Heart right ventricle (tissue), 16 donors: ENCODE measurements at regions not wholly inside any gene's neighbourhood (a gene's known extent, or its start where the extent isn't known, plus 50 kb on each side); places are given as distances from the start of the nearest gene placed in this dataset.

Source experiments
- ATAC-seq, 8 donors: fragments of 200-7000 bp; cut with Tn5 transposase; one replicate each; pipeline ENCODE4 v1.9.1; 2020; ENCODE audit warnings: mild to moderate bottlenecking in 8 of 8, moderate library complexity in 8 of 8, moderate number of reproducible peaks in 1 of 8
- DNase-seq, 2 donors: peaks; one replicate each; pipeline ENCODE4 v3.0.0-alpha.2; 2020
- H3K27ac ChIP-seq, 10 donors: fragments of 200-600 bp; sonication (generic) in 2 of 10; one replicate each; pipeline versions ENCODE4 v1.5.0 to v1.8.0; 2020 to 2022; ENCODE audit warnings: mild to moderate bottlenecking in 3 of 10
- H3K27me3 ChIP-seq, 7 donors: fragments of 200-600 bp; one replicate each; pipeline ENCODE4 v1.8.0; 2021 to 2022; ENCODE audit warnings: mild to moderate bottlenecking in 2 of 7
- H3K36me3 ChIP-seq, 9 donors: fragments of 200-600 bp; sonication (generic) in 1 of 9; one replicate each; pipeline versions ENCODE4 v1.5.0 to v1.8.0; 2020 to 2022; ENCODE audit warnings: mild to moderate bottlenecking in 2 of 9
- H3K4me1 ChIP-seq, 9 donors: fragments of 200-600 bp; sonication (generic) in 1 of 9; one replicate each; pipeline versions ENCODE4 v1.5.0 to v1.8.0; 2020 to 2022; ENCODE audit warnings: mild to moderate bottlenecking in 4 of 9
- H3K4me3 ChIP-seq, 10 donors: fragments of 200-600 bp; sonication (generic) in 2 of 10; one replicate each; pipeline versions ENCODE4 v1.5.0 to v1.8.0; 2020 to 2022; ENCODE audit warnings: mild to moderate bottlenecking in 7 of 10, moderate library complexity in 2 of 10
- H3K9me3 ChIP-seq, 11 donors: fragments of 200-600 bp in 10 of 11; sonication (generic) in 2 of 11; one replicate each; pipeline versions ENCODE4 v1.5.0 to v1.8.0; 2013 to 2022; ENCODE audit warnings: mild to moderate bottlenecking in 2 of 11, control low read depth in 1 of 11, moderate library complexity in 1 of 11
- CTCF ChIP-seq, 9 donors: fragments of 200-600 bp; sonication (generic) in 2 of 9; IDR thresholded peaks; one replicate each; pipeline versions ENCODE4 v1.5.0 to v1.8.0; 2021 to 2022; ENCODE audit warnings: antibody characterized with exemption in 9 of 9, mild to moderate bottlenecking in 5 of 9, moderate library complexity in 1 of 9
- WGBS, 2 donors: extraction: QIAGEN DNeasy Blood & Tissue Kit; methylation state at CpG; one replicate each; pipeline ENCODE4 v1.1.7; 2013; ENCODE audit warnings: inconsistent platforms in 1 of 2; 5-methylcytosine and 5-hydroxymethylcytosine counted together
- intact Hi-C, 10 donors: fragments of 100-400 bp; cut with DNase I; formaldehyde crosslinking; loops; one replicate each; pipeline versions ENCODE4 v1.11.1 to v1.14.2; 2022
- donor health status: Arrhythmogenic right ventricular cardiomyopathy.
- donor health status: ischemic (EF 13 %, LVEDD 7.1; RV severe dilation, severe dysfunction).
- donor health status: healthy with polysubstance abuse.
- donor health status: DM: no; HTN: yes; CAD: no.
- donor health status: DM: no; HTN: no; CAD: no.
- donor health status: ischemic (EF 25% LVEDD 6.9; RV normal size, moderate dysfunction).
- donor health status: ischemic (EF 25% LVEDD 5.7; RV mildly dilated, moderate dysfunction).
- donor health status: healthy.
- donor health status: DM: yes; HTN: yes; CAD: no.
- donor health status: Ischemic cardiomyopathy.
- donor health status: ischemic (EF 35%, LVEDD 5.7; RV mildly dilated, moderate dysfunction).
- donor health status: nonischemic (EF 11% LVEDD 7.7; RV severe dilation, severe dysfunction).
- donor health status: DM: yes; HTN: yes; CAD: no.
- donor health status: PGD.
- donor health status: ischemic (EF 29% LVEDD 5.4; RV normal size, mild dysfunction).
- donor health status: nonischemic (EF 23%, LVEDD 6.1; RV moderate dilation, normal function).

GRCh38 chr7:110204527-110204926, 886.4 kb upstream of the LRRN3 start:
- Histone ChIP-seq H3K4me3 (no peak overlapping the region), H3K27ac (no peak overlapping the region), H3K4me1 (no peaks in the 10 kb centered on the region), H3K27me3 (no peaks in the 10 kb centered on the region), H3K36me3 (no peaks in the 10 kb centered on the region), H3K9me3 (peaks cover 0 to 5% (median 0%) of the 10 kb centered on the region in 11 donors)
- ATAC-seq (no peak), DNase-seq (no peak)
- intact Hi-C loops = no loop called here
- no peak for TF ChIP-seq CTCF (IDR thresholded peaks at IDR 0.05)
- 79 to 87% methylated on average over 4 of the region's 4 CpGs for WGBS, 2 donors

GRCh38 chr7:110205899-110206298, 885.0 kb upstream of the LRRN3 start:
- WGBS, 2 donors = 21 to 25% methylated on average over 1 of the region's 1 CpG
- no peaks in the 10 kb centered on the region for H3K27me3 ChIP-seq
- intact Hi-C loops = no loop called here
- no peak for ATAC-seq
- H3K36me3 ChIP-seq = no peaks in the 10 kb centered on the region
- no peak for TF ChIP-seq CTCF (IDR thresholded peaks at IDR 0.05)
- no peak overlapping the region for H3K4me3 ChIP-seq
- no peaks in the 10 kb centered on the region for H3K4me1 ChIP-seq
- H3K27ac ChIP-seq = no peak overlapping the region
- peaks cover 0 to 3% (median 0%) of the 10 kb centered on the region in 11 donors for H3K9me3 ChIP-seq
- DNase-seq = no peak

GRCh38 chr7:110209884-110210283, 881.0 kb upstream of the LRRN3 start:
- DNase-seq (no peak), ATAC-seq (no peak)
- no peak for TF ChIP-seq CTCF (IDR thresholded peaks at IDR 0.05)
- intact Hi-C loops = no loop called here
- Histone ChIP-seq H3K27ac (no peak overlapping the region), H3K9me3 (peaks cover 0 to 6% (median 0%) of the 10 kb centered on the region in 11 donors), H3K4me1 (no peaks in the 10 kb centered on the region), H3K27me3 (no peaks in the 10 kb centered on the region), H3K4me3 (no peak overlapping the region), H3K36me3 (no peaks in the 10 kb centered on the region)
- 73 to 85% methylated on average over 1 of the region's 1 CpG for WGBS, 2 donors

GRCh38 chr7:110210941-110211608, 879.9 kb upstream of the LRRN3 start:
- H3K4me1 ChIP-seq = no peaks in the 10 kb centered on the region
- DNase-seq = no peak
- peaks cover 0 to 4% (median 0%) of the 10 kb centered on the region in 11 donors for H3K9me3 ChIP-seq
- no peak overlapping the region for H3K4me3 ChIP-seq
- intact Hi-C loops = no loop called here
- 94 to 100% methylated on average over 1 of the region's 1 CpG for WGBS, 2 donors
- H3K27ac ChIP-seq = no peak overlapping the region
- TF ChIP-seq CTCF (IDR thresholded peaks at IDR 0.05) = no peak
- H3K27me3 ChIP-seq = no peaks in the 10 kb centered on the region
- no peak for ATAC-seq
- H3K36me3 ChIP-seq = no peaks in the 10 kb centered on the region
